Calu3 (cell line): ENCODE measurements at regions not wholly inside any gene's neighbourhood (a gene's known extent, or its start where the extent isn't known, plus 50 kb on each side); places are given as distances from the start of the nearest gene placed in this dataset.

ENCODE experiments used
- BruUV-seq: library from RNA; stranded (reverse); fragments of 400-500 nt; replicated peaks from 2 replicates; lab custom pipeline; 2021; lab: Mats Ljungman, UMichigan
- CTCF ChIA-PET: fragments of 300-600 bp; sonication (Branson Sonifier 250); formaldehyde crosslinking; loops from one replicate; lab custom pipeline; 2022; ENCODE audit warnings: antibody characterized with exemption; lab: Charles Lee
- DNase-seq: peaks from one replicate; pipeline ENCODE4 v3.0.0; 2022
- H3K27ac Mint-ChIP-seq: one replicate; pipeline ENCODE4 v1.8.0; 2022; ENCODE audit warnings: mixed read lengths; ENCODE audit not compliant: unreplicated experiment
- H3K27me3 Mint-ChIP-seq: one replicate; pipeline ENCODE4 v1.8.0; 2022; ENCODE audit warnings: mixed read lengths; ENCODE audit not compliant: unreplicated experiment
- H3K36me3 Mint-ChIP-seq: one replicate; pipeline ENCODE4 v1.8.0; 2022; ENCODE audit warnings: mild to moderate bottlenecking, moderate library complexity, mixed read lengths; ENCODE audit not compliant: insufficient read depth, unreplicated experiment
- H3K4me1 Mint-ChIP-seq: one replicate; pipeline ENCODE4 v1.8.0; 2022; ENCODE audit warnings: mild to moderate bottlenecking, low read depth, mixed read lengths; ENCODE audit not compliant: unreplicated experiment
- H3K4me3 Mint-ChIP-seq: one replicate; pipeline ENCODE4 v1.8.0; 2022; ENCODE audit warnings: mild to moderate bottlenecking, low read depth, moderate library complexity, mixed read lengths; ENCODE audit not compliant: unreplicated experiment
- H3K9me3 Mint-ChIP-seq: one replicate; pipeline ENCODE4 v1.8.0; 2022; ENCODE audit warnings: low read depth, mixed read lengths; ENCODE audit not compliant: unreplicated experiment
- CTCF ChIP-seq: fragments of 200-600 bp; IDR thresholded peaks from one replicate; pipeline ENCODE4 v1.8.0; 2022; ENCODE audit warnings: antibody characterized with exemption; ENCODE audit not compliant: unreplicated experiment
- intact Hi-C: fragments of 100-400 bp; cut with micrococcal nuclease; formaldehyde crosslinking; loops from one replicate; pipeline ENCODE4 v1.10.0; 2022; ENCODE audit not compliant: unreplicated experiment

GRCh38 chr22:48534395-48534958 is 1293.2 kb downstream of the BRD1 start:
- no peak for DNase-seq
- H3K9me3 Mint-ChIP-seq, result peaks cover 9% of the 10 kb centered on the region
- peaks cover 7% of the 10 kb centered on the region for H3K36me3 Mint-ChIP-seq
- no peak overlapping the region for H3K4me3 Mint-ChIP-seq
- TF ChIP-seq CTCF, result no peak
- H3K27ac Mint-ChIP-seq, result no peak overlapping the region
- CTCF ChIA-PET, result no interaction called here
- no peaks in the 10 kb centered on the region for H3K4me1 Mint-ChIP-seq
- H3K27me3 Mint-ChIP-seq, result no peaks in the 10 kb centered on the region
- intact Hi-C loops, result no loop called here
- BruUV-seq, result no TSS peak

GRCh38 chr22:48532986-48533385 is 1294.7 kb downstream of the BRD1 start:
- BruUV-seq, result no TSS peak
- Mint-ChIP-seq H3K4me1 (no peaks in the 10 kb centered on the region), H3K36me3 (peaks cover 13% of the 10 kb centered on the region), H3K27ac (no peak overlapping the region), H3K27me3 (no peaks in the 10 kb centered on the region), H3K9me3 (peaks cover 9% of the 10 kb centered on the region), H3K4me3 (no peak overlapping the region)
- CTCF ChIA-PET, result no interaction called here
- intact Hi-C loops, result no loop called here
- DNase-seq, result no peak
- no peak for TF ChIP-seq CTCF

GRCh38 chr22:48531761-48532435 is 1295.8 kb downstream of the BRD1 start:
- H3K4me1 Mint-ChIP-seq, result no peaks in the 10 kb centered on the region
- H3K27me3 Mint-ChIP-seq, result no peaks in the 10 kb centered on the region
- TF ChIP-seq CTCF, result no peak
- no peak overlapping the region for H3K4me3 Mint-ChIP-seq
- H3K9me3 Mint-ChIP-seq, result peaks cover 9% of the 10 kb centered on the region
- intact Hi-C loops, result no loop called here
- BruUV-seq, result no TSS peak
- H3K27ac Mint-ChIP-seq, result no peak overlapping the region
- DNase-seq, result no peak
- CTCF ChIA-PET, result no interaction called here
- peaks cover 13% of the 10 kb centered on the region for H3K36me3 Mint-ChIP-seq

GRCh38 chr22:48531108-48531507 is 1296.6 kb downstream of the BRD1 start:
- no peak for TF ChIP-seq CTCF
- no TSS peak for BruUV-seq
- Mint-ChIP-seq H3K27ac (no peak overlapping the region), H3K4me1 (no peaks in the 10 kb centered on the region), H3K27me3 (no peaks in the 10 kb centered on the region), H3K36me3 (peaks cover 13% of the 10 kb centered on the region), H3K4me3 (no peak overlapping the region), H3K9me3 (peaks cover 14% of the 10 kb centered on the region)
- DNase-seq, result no peak
- intact Hi-C loops, result no loop called here
- CTCF ChIA-PET, result no interaction called here
